ENCODE measurements at regions not wholly inside any gene's neighbourhood (a gene's known extent, or its start where the extent isn't known, plus 50 kb on each side); places are given as distances from the start of the nearest gene placed in this dataset.

GRCh38 chr2:56749152-56749752 is 565.5 kb downstream of the CCDC85A start:
- no peaks in the 10 kb centered on the region for H3K23me2 ChIP-seq (ENCODE audit: insufficient read length, low read depth, low read length, poor library complexity, severe bottlenecking)
- no peak overlapping the region for H4K5ac ChIP-seq (ENCODE audit: insufficient read length, low read depth, low read length)
- no peak for DNase-seq
- no peak overlapping the region for H3T11ph ChIP-seq (ENCODE audit: low read length)
- no peak overlapping the region for H3K27ac Mint-ChIP-seq
- no peak overlapping the region for H2BK20ac ChIP-seq (ENCODE audit: low read depth, low read length, poor library complexity, severe bottlenecking)
- H2BK5ac ChIP-seq (ENCODE audit: insufficient read length, low read length), result no peak overlapping the region
- no peak overlapping the region for H2BK120ac ChIP-seq (ENCODE audit: low read depth, low read length, poor library complexity, severe bottlenecking)
- no peaks in the 10 kb centered on the region for H3K36me3 Mint-ChIP-seq (ENCODE audit: insufficient read depth in 1 of 3, low read depth in 3 of 3)
- no peak overlapping the region for H3K4me2 ChIP-seq (ENCODE audit: insufficient read depth, insufficient read length, low read length)
- no peak overlapping the region for H3K27ac ChIP-seq (ENCODE audit: insufficient read length, low read depth, low read length)
- no peaks in the 10 kb centered on the region for H3K4me1 Mint-ChIP-seq
- H3K79me1 ChIP-seq (ENCODE audit: insufficient read depth, low read depth, low read length, poor library complexity, severe bottlenecking), result no peaks in the 10 kb centered on the region
- H3K4ac ChIP-seq (ENCODE audit: low read depth, low read length), result no peak overlapping the region
- no peak overlapping the region for H3K14ac ChIP-seq (ENCODE audit: insufficient read depth, low read length)
- H3K18ac ChIP-seq (ENCODE audit: insufficient read length, low read depth, low read length), result no peak overlapping the region
- no peak overlapping the region for H3K56ac ChIP-seq (ENCODE audit: insufficient read length, low read depth, low read length)
- no CpG with 5 or more reads among the region's 2 CpGs for WGBS (ENCODE audit: extremely low coverage, insufficient read length, low lambda C conversion rate)
- H4K20me1 ChIP-seq (ENCODE audit: control insufficient read depth, insufficient read depth, insufficient read length), result no peaks in the 10 kb centered on the region
- no peak overlapping the region for H3K9ac ChIP-seq (ENCODE audit: extremely low read depth, insufficient read length, low read length)
- H4K8ac ChIP-seq (replicated peaks; ENCODE audit: insufficient read length, low read depth, low read length), result no peak overlapping the region
- no peaks in the 10 kb centered on the region for H3K27me3 ChIP-seq (ENCODE audit: insufficient read depth, low read length)
- no peak overlapping the region for H2BK15ac ChIP-seq (ENCODE audit: low read depth, low read length)
- no peak overlapping the region for H4K91ac ChIP-seq (ENCODE audit: insufficient read length, low read depth, low read length)
- no peak overlapping the region for H3K4me3 Mint-ChIP-seq
- H3K4me1 ChIP-seq (ENCODE audit: insufficient read depth, low read length), result no peaks in the 10 kb centered on the region
- no peak overlapping the region for H3K23ac ChIP-seq (ENCODE audit: insufficient read length, low read depth, low read length)
- H2BK12ac ChIP-seq (ENCODE audit: insufficient read length, low read depth, low read length), result no peak overlapping the region
- H2AK5ac ChIP-seq (ENCODE audit: insufficient read length, low read length), result no peak overlapping the region
- peaks cover 33% of the 10 kb centered on the region for H3K27me3 Mint-ChIP-seq (ENCODE audit: low read depth)
- H3K9me3 ChIP-seq (ENCODE audit: control insufficient read depth, low read depth, low read length), result no peaks in the 10 kb centered on the region
- H2AFZ ChIP-seq (ENCODE audit: low read length), result no peak overlapping the region
- H3K79me2 ChIP-seq (ENCODE audit: insufficient read depth, low read length), result no peaks in the 10 kb centered on the region
- TF ChIP-seq CTCF (conservative IDR thresholded peaks at IDR 0.05), result peak; percentile 66
- H3K9me3 Mint-ChIP-seq, result no peaks in the 10 kb centered on the region

Measured in H9 (cell line).